Mucosa of descending colon (tissue), 3 donors: ENCODE measurements at regions not wholly inside any gene's neighbourhood (a gene's known extent, or its start where the extent isn't known, plus 50 kb on each side); places are given as distances from the start of the nearest gene placed in this dataset.
A peak's percentile ranks its signal among the peaks of the same experiment; 100 is the strongest.

ENCODE experiments used
- ATAC-seq: fragments of 200-7000 bp; cut with Tn5 transposase; one replicate; pipeline ENCODE4 v1.9.1; 2020; ENCODE audit warnings: mild to moderate bottlenecking, moderate library complexity
- DNase-seq, 3 donors: peaks; one replicate each; pipeline ENCODE4 v3.0.0-alpha.2; 2020
- H3K36me3 ChIP-seq: fragments of 200-600 bp; one replicate; pipeline ENCODE4 v1.8.0; 2021; ENCODE audit warnings: low read depth, mild to moderate bottlenecking
- H3K4me1 ChIP-seq: fragments of 200-600 bp; one replicate; pipeline ENCODE4 v1.8.0; 2021; ENCODE audit warnings: low read depth, mild to moderate bottlenecking
- H3K4me3 ChIP-seq: fragments of 200-600 bp; one replicate; pipeline ENCODE4 v1.8.0; 2021; ENCODE audit warnings: mild to moderate bottlenecking
- H3K9me3 ChIP-seq: fragments of 200-600 bp; one replicate; pipeline ENCODE4 v1.8.0; 2021; ENCODE audit warnings: mild to moderate bottlenecking
- intact Hi-C, 2 donors: fragments of 100-400 bp; cut with DNase I in 1 of 2; cut with micrococcal nuclease in 1 of 2; formaldehyde crosslinking; loops; one replicate each; pipeline versions ENCODE4 v1.11.0 to v1.11.1; 2022; cut with DNase I, micrococcal nuclease
- TF ChIP-seq, protein P1 (sequence below): fragments of 200-600 bp; IDR thresholded peaks from one replicate; pipeline ENCODE4 v1.8.0; 2022; ENCODE audit warnings: antibody characterized with exemption, mild to moderate bottlenecking
- donor health status: DM: no; HTN: no; CAD: no; lungs with moderate emphysema.
- donor health status: DM: no; HTN: no; CAD: no.
- donor health status: DM: no; HTN: yes; CAD: no.

DNA sequence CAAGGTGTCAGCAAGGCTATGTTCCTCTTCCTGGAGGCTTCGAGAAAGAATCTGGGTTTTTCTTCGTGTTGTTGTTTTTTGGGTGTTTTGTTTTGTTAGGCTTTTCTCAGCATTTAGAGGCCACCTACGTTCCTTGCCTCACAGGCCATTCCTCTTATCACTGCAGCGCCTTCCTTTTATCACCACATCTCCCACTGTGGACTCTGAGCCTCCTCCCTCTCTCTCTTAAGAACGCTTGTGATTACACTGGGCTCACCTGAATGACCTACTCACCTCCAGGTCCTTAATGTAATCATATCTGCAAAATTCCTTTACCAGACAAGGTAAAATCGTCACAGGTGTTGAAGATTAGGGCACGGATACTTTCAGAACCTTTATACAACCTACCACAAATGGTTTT, 340.8 kb downstream of the DTWD2 start:
- intact Hi-C loops = no loop called here
- Histone ChIP-seq H3K9me3 (no peaks in the 10 kb centered on the region), H3K36me3 (no peaks in the 10 kb centered on the region), H3K4me3 (no peak overlapping the region), H3K4me1 (no peaks in the 10 kb centered on the region)
- TF ChIP-seq, protein P1, sequence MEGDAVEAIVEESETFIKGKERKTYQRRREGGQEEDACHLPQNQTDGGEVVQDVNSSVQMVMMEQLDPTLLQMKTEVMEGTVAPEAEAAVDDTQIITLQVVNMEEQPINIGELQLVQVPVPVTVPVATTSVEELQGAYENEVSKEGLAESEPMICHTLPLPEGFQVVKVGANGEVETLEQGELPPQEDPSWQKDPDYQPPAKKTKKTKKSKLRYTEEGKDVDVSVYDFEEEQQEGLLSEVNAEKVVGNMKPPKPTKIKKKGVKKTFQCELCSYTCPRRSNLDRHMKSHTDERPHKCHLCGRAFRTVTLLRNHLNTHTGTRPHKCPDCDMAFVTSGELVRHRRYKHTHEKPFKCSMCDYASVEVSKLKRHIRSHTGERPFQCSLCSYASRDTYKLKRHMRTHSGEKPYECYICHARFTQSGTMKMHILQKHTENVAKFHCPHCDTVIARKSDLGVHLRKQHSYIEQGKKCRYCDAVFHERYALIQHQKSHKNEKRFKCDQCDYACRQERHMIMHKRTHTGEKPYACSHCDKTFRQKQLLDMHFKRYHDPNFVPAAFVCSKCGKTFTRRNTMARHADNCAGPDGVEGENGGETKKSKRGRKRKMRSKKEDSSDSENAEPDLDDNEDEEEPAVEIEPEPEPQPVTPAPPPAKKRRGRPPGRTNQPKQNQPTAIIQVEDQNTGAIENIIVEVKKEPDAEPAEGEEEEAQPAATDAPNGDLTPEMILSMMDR = no peak
- ATAC-seq = no peak
- no peak for DNase-seq

DNA sequence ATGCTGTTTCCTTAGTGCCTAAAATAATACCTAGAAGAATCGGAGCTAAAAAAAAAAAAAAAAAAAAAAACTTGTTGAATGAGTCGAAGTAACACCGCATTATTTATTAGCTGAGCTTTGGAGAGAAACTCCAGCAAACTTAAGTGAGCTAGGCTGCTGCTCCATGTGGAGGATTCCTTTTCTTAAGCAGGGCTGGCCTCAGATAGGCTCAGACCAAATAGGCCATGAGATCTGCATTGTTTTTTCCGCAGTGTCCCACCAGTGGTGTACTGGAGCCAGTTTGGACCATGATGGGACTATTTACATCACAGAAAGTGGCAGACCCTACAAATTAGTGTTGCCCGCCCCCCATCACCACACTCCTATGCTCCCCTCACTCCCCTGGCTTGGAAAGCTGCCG, 341.4 kb downstream of the DTWD2 start:
- Histone ChIP-seq H3K36me3 (no peaks in the 10 kb centered on the region), H3K4me3 (no peak overlapping the region), H3K4me1 (no peaks in the 10 kb centered on the region), H3K9me3 (no peaks in the 10 kb centered on the region)
- ATAC-seq (no peak), DNase-seq (no peak)
- intact Hi-C loops = no loop called here
- TF ChIP-seq, protein P1 = no peak

DNA sequence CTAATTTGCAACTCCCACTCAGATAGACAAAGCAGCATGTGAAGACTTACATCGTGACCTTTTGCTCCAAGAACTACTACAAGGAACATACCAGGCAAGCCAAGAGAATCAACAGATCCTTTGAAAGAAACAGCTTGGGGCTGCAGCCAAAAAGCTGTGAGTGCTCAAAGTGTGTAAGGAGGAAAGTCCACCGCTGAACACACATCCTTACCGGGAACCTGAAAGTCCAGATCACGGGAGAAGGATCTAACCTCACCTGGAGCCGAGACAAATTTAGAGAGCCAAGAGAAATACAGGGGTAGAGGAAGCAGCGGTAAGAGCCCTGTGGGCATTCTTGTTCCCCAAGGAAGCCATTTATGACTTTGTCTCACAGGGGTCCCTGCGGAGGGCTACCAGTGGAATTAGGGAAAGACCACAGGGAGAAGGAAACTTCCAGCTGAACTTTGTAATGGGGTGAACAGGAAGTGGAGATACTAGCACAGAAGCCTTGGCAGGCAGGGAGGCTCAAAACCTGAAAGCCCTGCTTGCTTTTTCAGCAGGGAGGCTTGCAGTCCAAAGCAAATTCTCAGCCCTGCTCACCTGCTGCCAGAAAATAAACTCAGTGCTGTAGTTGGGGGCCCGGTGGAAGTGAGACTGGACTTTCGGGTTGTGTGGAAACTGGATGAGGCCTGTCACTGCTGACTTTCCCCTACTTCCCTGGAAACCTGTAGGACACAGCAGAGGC, 350.2 kb downstream of the DTWD2 start:
- Histone ChIP-seq H3K4me1 (no peaks in the 10 kb centered on the region), H3K9me3 (peaks cover 2% of the 10 kb centered on the region), H3K4me3 (no peak overlapping the region), H3K36me3 (no peaks in the 10 kb centered on the region)
- peak in 1 of 3 donors; percentile 14 for DNase-seq
- TF ChIP-seq, protein P1 = no peak
- intact Hi-C loops = no loop called here
- ATAC-seq = peak; percentile 65

DNA sequence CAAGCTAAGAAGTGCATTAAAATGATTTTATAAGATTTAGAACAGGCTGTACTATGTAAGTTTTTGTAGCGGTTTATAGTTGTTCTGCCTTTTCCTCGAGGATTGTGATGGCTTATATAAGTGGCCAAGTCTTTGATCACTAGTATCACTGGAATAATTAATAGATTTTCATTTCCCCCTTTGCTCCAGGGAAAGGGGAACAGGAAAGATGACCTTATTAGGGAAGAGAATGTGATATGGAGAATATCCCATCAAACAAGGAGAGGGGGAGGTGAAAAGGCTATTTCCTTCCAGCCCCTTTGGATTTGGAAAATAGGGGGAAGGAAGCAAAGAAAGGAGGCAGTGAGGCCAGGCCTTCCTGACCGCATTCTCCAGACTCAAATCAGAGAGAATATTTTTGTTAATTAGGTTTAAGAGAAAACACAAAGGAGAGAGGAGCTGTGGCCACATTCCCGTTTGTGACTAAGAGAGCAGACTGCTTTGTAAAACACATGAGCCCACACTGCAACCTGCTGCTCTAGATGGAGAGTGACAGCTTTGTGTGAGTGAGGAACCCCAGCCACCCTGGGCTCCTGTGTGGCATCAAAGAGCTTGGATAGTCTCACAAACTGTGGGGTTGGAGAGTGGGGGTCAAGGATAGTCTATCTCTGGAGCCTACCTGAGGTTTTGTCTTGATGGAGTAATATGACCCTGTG, 359.5 kb downstream of the DTWD2 start:
- DNase-seq (no peak), ATAC-seq (no peak)
- TF ChIP-seq, protein P1 = no peak
- Histone ChIP-seq H3K4me1 (no peaks in the 10 kb centered on the region), H3K4me3 (no peak overlapping the region), H3K36me3 (no peaks in the 10 kb centered on the region), H3K9me3 (no peaks in the 10 kb centered on the region)
- intact Hi-C loops = no loop called here

DNA sequence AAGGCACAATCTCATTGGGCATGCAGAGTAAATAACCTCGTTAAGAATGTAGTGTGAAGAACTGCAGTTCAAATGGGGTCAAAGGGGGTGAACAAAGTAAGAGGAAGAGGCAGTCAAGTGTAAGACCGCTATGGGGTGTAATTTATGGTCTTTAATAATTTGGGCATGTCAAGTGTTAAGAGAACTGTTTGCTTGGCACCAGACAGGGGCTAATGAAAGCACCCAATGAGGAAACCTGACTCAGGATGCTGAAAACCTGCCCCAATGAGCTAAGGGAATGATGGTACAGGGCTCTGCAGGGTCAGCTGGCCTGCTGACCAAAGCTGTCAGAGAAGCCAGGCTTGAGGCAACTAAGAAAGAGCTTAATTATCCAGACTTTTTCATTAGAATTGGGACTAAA, 368.1 kb downstream of the DTWD2 start:
- no peaks in the 10 kb centered on the region for H3K4me1 ChIP-seq
- TF ChIP-seq, protein P1 = no peak
- ATAC-seq = no peak
- H3K36me3 ChIP-seq = no peaks in the 10 kb centered on the region
- intact Hi-C loops = no loop called here
- H3K4me3 ChIP-seq = no peak overlapping the region
- no peak for DNase-seq
- no peaks in the 10 kb centered on the region for H3K9me3 ChIP-seq
